Epithelial cell of proximal tubule (primary cell): ENCODE measurements at regions not wholly inside any gene's neighbourhood (a gene's known extent, or its start where the extent isn't known, plus 50 kb on each side); places are given as distances from the start of the nearest gene placed in this dataset.

Experiments
- DNase-seq: peaks from one replicate; pipeline ENCODE4 v3.0.0-alpha.2; 2011; ENCODE audit warnings: low read depth
- H3K4me3 ChIP-seq: 2 replicates; pipeline ENCODE4 v1.5.1; 2011; ENCODE audit warnings: low read depth, mild to moderate bottlenecking, low read length
- CTCF ChIP-seq: conservative IDR thresholded peaks from 2 replicates; pipeline ENCODE4 v1.5.1; 2012; ENCODE audit warnings: low read depth, mild to moderate bottlenecking, low read length

- H3K4me3 ChIP-seq: no peak overlapping the region
- no peak for TF ChIP-seq CTCF
- DNase-seq: no peak
Observed at GRCh38 chr12:107457362-107457935, 228.2 kb upstream of the PWP1 start.

- no peak for DNase-seq
- no peak overlapping the region for H3K4me3 ChIP-seq
- no peak for TF ChIP-seq CTCF
Observed at GRCh38 chr12:107458163-107458562, 227.4 kb upstream of the PWP1 start.

GRCh38 chr12:107458990-107459389 lies 226.6 kb upstream of the PWP1 start:
- no peak for DNase-seq
- H3K4me3 ChIP-seq: no peak overlapping the region
- no peak for TF ChIP-seq CTCF

- H3K4me3 ChIP-seq: no peak overlapping the region
- no peak for DNase-seq
- TF ChIP-seq CTCF: no peak
Observed at GRCh38 chr12:107459641-107460040, 226.0 kb upstream of the PWP1 start.

GRCh38 chr12:107461222-107461975 lies 224.2 kb upstream of the PWP1 start:
- peak; percentile 7 for DNase-seq
- no peak overlapping the region for H3K4me3 ChIP-seq
- no peak for TF ChIP-seq CTCF

- no peak overlapping the region for H3K4me3 ChIP-seq
- TF ChIP-seq CTCF: no peak
- DNase-seq: no peak
Observed at GRCh38 chr12:107462428-107463332, 222.9 kb upstream of the PWP1 start.
